ENCODE measurements at regions not wholly inside any gene's neighbourhood (a gene's known extent, or its start where the extent isn't known, plus 50 kb on each side); places are given as distances from the start of the nearest gene placed in this dataset.

DNA sequence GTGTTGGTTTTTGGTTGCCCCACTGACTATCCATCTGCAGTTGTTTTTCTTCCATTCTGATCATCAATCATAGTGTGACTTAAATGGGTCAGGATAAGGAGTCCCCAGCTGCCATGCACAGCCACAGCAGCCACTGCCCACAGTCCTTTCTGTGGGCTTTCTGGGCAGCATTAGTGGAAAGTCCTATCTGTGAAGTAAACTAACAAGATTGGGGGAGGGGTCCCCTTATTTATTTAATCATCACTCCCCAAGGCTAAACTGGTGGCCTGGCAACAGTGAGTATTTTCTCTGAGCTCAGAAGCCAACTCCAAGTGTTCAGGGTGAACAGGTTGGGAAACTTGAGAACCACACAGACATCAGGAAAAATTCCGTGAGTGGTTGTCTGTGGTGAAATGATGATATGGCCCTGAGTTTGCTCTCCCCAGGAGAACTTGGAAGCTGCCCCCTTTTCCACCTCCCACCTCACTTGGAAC is 145.0 kb downstream of the CCDC34 start:
- Histone ChIP-seq H3K4me3 (no peak overlapping the region), H3K4me1 (peaks cover 41 to 55% (median 50%) of the 10 kb centered on the region in 4 donors), H3K27me3 (no peaks in the 10 kb centered on the region), H3K36me3 (no peaks in the 10 kb centered on the region), H3K27ac (no peak overlapping the region), H3K9me3 (no peaks in the 10 kb centered on the region)
- 54 to 88% methylated on average over 1 of the region's 1 CpG for WGBS, 2 donors
- no peak for DNase-seq
- peak in 1 of 2 donors; percentile 58 for ATAC-seq (ENCODE audit: low FRiP score in 2 of 2)
- TF ChIP-seq EP300 (IDR thresholded peaks at IDR 0.05) (no peak), POLR2A (IDR thresholded peaks at IDR 0.05) (no peak), POLR2AphosphoS5 (IDR thresholded peaks at IDR 0.05) (no peak)
- TF ChIP-seq, protein P1, sequence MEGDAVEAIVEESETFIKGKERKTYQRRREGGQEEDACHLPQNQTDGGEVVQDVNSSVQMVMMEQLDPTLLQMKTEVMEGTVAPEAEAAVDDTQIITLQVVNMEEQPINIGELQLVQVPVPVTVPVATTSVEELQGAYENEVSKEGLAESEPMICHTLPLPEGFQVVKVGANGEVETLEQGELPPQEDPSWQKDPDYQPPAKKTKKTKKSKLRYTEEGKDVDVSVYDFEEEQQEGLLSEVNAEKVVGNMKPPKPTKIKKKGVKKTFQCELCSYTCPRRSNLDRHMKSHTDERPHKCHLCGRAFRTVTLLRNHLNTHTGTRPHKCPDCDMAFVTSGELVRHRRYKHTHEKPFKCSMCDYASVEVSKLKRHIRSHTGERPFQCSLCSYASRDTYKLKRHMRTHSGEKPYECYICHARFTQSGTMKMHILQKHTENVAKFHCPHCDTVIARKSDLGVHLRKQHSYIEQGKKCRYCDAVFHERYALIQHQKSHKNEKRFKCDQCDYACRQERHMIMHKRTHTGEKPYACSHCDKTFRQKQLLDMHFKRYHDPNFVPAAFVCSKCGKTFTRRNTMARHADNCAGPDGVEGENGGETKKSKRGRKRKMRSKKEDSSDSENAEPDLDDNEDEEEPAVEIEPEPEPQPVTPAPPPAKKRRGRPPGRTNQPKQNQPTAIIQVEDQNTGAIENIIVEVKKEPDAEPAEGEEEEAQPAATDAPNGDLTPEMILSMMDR (IDR thresholded peaks at IDR 0.05) = no peak

DNA sequence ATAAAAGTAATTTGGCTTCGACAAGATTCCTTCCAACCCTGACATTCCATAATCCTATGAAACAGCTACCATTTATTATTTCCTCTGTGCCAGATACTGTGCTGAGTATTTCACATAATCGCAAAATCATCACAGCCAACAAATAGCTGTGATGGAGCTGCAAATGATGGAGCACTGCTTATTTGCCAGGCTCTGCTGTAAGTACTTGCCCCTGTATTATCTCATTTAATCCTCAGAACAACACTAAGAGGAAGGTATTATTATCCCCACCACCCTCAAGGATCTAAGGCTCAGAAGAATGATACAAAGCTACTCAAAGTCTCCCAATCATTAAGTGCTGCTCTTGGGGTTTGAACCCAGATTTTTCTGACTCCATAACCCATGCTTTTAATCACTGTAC is 145.5 kb downstream of the CCDC34 start:
- Histone ChIP-seq H3K27me3 (no peaks in the 10 kb centered on the region), H3K27ac (no peak overlapping the region), H3K36me3 (no peaks in the 10 kb centered on the region), H3K4me3 (no peak overlapping the region), H3K9me3 (no peaks in the 10 kb centered on the region), H3K4me1 (peaks cover 42 to 59% (median 54%) of the 10 kb centered on the region in 4 donors)
- ATAC-seq (ENCODE audit: low FRiP score in 2 of 2) (no peak), DNase-seq (no peak)
- WGBS, 2 donors = 79 to 83% methylated on average over 2 of the region's 2 CpGs
- no peak for TF ChIP-seq POLR2AphosphoS5 (IDR thresholded peaks at IDR 0.05)
- no peak for TF ChIP-seq POLR2A (IDR thresholded peaks at IDR 0.05)
- TF ChIP-seq, protein P1 (IDR thresholded peaks at IDR 0.05) = no peak
- no peak for TF ChIP-seq EP300 (IDR thresholded peaks at IDR 0.05)

DNA sequence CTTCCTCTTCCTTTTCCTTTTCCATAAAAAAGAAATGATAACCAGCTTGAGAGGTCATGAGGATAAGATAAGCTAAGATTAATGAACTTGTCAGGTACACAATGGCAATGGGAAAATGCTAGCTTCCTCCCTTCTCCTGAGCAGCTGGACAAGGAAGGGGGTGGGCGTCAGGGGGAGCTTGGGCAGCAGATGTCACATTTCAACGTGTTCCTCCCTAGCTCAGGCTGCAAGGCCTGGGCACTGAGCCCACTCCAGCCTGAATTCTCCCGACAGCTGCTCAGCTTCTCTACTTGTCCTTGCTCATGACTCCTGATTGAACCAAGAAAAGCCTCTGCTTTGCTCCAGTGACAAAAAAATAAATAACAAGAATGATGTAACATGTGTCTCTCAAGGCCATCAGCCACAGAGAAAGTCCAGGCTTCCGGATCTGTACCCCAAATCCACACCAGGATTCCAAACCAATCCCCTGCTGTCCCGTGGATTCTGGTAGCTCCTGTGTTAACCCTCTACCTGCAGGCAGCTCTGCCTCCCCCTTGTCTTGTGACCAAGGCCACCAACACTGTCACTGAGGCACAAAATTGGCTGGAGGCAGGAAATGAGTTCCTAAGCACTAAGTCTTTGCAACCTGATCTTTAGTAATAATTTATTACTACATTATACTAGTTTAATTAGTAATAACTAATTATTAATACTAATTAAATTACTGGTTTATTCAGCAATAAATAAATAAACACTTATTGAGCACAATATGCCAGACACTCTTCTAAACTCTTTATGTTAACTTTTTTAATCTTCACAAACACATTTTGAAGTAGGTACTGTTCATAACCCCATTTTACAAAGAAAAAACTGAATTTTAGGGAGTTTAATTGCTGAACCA is 146.5 kb downstream of the CCDC34 start:
- H3K27ac ChIP-seq = peak overlapping the region; percentile 43 to 60 (median 52)
- H3K27me3 ChIP-seq = no peaks in the 10 kb centered on the region
- no peaks in the 10 kb centered on the region for H3K36me3 ChIP-seq
- peak; percentile 38 to 75 for TF ChIP-seq POLR2AphosphoS5 (IDR thresholded peaks at IDR 0.05)
- peak in 1 of 4 donors; percentile 82 for TF ChIP-seq EP300 (IDR thresholded peaks at IDR 0.05)
- no peak for TF ChIP-seq POLR2A (IDR thresholded peaks at IDR 0.05)
- TF ChIP-seq, protein P1 (IDR thresholded peaks at IDR 0.05) = no peak
- H3K9me3 ChIP-seq = no peaks in the 10 kb centered on the region
- WGBS, 2 donors = 30 to 32% methylated on average over 5 of the region's 5 CpGs
- H3K4me3 ChIP-seq = no peak overlapping the region
- H3K4me1 ChIP-seq = peaks cover 42 to 59% (median 56%) of the 10 kb centered on the region in 4 donors
- DNase-seq = peak in 1 of 2 donors; percentile 40
- peak; percentile 43 to 70 for ATAC-seq (ENCODE audit: low FRiP score in 2 of 2)

DNA sequence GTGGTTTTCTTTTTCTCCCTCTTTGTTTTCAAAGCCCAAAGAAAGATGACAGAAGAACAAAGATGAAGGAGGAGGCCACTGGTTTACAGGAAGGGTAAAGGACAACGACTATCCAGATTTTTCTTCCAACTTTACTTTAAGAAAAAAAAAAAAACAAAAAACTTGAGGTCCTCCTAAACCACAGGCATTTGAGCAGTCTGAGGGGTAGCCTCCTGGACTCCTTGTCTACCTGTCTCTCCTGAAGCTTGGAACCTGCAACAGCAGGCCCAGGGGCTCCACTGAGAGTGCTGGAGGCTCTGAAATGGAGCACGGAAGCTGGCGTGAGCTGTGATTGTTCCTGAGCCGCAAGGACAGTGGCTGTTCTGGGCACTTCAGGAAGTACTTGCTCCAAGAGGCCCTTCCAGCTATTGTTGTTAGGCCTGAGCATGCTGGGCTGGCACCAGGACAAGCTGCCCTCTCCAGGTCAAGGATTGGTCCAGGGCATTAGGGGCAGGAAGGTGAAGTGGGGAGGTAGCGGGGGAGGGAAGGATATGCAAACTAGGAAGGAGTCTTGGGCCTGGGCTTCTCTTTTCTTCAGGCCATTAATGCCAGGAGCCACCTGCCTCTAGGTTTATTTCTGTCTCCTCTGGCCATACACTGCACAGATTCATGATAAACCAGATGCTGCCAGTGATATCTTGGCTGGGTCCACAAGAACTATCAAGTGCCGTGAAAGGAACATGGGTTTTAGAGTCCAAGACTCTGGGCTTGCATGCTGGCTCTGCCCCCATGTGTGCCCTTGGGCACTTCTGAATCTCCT is 147.3 kb downstream of the CCDC34 start:
- H3K4me3 ChIP-seq = no peak overlapping the region
- H3K27ac ChIP-seq = peak overlapping the region; percentile 12 to 60 (median 50)
- no peaks in the 10 kb centered on the region for H3K9me3 ChIP-seq
- ATAC-seq (ENCODE audit: low FRiP score in 2 of 2) = peak in 1 of 2 donors; percentile 81
- peaks cover 42 to 59% (median 57%) of the 10 kb centered on the region in 4 donors for H3K4me1 ChIP-seq
- H3K27me3 ChIP-seq = no peaks in the 10 kb centered on the region
- peak; percentile 42 to 61 for TF ChIP-seq POLR2AphosphoS5 (IDR thresholded peaks at IDR 0.05)
- TF ChIP-seq EP300 (IDR thresholded peaks at IDR 0.05) = peak in 1 of 4 donors; percentile 38
- no peak for TF ChIP-seq POLR2A (IDR thresholded peaks at IDR 0.05)
- TF ChIP-seq, protein P1 (IDR thresholded peaks at IDR 0.05) = no peak
- 33 to 53% methylated on average over 5 to 6 of the region's 6 CpGs for WGBS, 2 donors
- H3K36me3 ChIP-seq = no peaks in the 10 kb centered on the region
- peak in 1 of 2 donors; percentile 79 for DNase-seq

Measured in upper lobe of left lung (tissue), 6 donors.